GM18858 (cell line): ENCODE measurements at regions not wholly inside any gene's neighbourhood (a gene's known extent, or its start where the extent isn't known, plus 50 kb on each side); places are given as distances from the start of the nearest gene placed in this dataset.

Source experiments
- ATAC-seq: cut with Tn5 transposase; IDR thresholded peaks from one replicate; pipeline ENCODE4 v1.9.1; 2021; ENCODE audit not compliant: unreplicated experiment

- no peak for ATAC-seq
These were observed 418.9 kb upstream of the CPEB2 start for GRCh38 chr4:14583331-14583730.

GRCh38 chr4:14583752-14584151 is 418.5 kb upstream of the CPEB2 start:
- ATAC-seq = no peak

DNA sequence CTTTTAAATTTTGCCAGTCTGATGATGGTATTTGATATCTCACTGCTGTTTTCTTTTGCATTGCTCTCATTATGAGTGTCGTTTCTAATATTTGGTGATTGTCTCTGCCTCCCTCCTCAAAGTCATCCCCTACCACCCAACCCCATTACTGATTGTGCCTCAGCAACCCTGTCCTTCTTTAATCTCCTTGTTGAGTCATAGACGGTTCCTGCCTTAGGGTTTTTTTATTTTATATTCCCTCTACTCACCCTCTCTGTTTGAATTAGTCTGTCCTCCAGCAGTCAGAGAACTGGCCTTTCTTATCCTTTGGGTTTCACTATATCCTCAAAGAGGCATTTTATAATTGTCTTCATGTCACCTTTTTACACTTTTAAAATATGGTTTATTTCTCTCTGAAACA is 409.3 kb upstream of the CPEB2 start:
- ATAC-seq = no peak

- ATAC-seq = no peak
These were observed 406.3 kb upstream of the CPEB2 start for GRCh38 chr4:14596028-14596427.

DNA sequence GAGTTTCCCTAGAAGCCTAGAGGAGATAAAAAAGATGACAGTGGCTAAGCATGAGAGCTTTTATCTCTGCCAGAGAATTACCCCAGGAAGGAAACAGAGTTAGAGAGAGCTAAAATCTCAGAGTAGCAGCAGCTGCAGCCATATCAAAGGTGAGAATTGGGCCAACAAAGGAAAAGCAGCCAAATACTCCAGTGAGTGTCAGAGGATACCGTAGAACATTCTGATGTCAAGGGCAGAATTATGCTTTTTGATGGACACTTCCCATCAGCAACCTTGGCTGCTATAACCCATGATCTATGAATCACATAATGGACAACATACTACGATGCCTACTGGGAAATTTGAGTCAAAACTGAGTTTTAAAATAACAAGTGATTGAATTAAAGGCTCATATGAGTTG is 405.8 kb upstream of the CPEB2 start:
- no peak for ATAC-seq

- no peak for ATAC-seq
These were observed 405.4 kb upstream of the CPEB2 start for GRCh38 chr4:14596904-14597303.

DNA sequence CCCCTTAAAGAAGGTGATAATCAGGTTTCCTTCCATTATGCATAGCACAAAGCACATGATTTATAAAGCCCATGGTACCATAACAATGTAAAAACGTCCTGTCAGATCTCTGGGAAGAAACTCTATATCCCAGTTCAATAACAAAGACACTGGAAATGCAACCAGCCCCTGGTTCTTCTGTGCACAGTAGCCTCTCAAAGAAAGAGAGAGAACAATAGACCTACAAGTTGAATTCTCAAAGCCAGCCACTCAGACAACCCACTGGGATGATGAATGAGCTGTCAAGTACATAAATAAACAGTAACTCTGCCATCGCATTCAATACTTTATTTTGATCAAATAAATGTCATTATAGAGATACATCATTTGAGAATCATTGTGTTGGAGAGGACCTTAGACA is 400.1 kb upstream of the CPEB2 start:
- ATAC-seq = no peak

DNA sequence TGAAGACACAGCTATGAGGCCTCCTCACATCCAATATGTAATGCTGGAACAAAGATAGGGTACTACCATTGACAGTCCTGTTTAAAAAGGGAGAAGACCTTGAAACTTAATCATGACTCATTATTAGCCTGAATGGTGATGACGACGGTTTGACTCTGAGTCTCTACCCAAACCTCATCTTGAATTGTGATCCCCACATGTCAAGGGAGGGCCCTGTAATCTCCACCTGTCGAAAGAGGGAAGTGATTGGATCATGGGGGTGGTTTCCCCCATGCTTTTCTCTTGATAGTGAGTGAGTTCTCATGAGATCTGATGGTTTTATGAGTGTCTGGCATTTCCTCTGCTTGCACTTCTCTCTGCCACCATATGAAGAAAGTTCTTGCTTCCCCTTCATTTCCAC is 395.3 kb upstream of the CPEB2 start:
- no peak for ATAC-seq

GRCh38 chr4:14607578-14607977 is 394.7 kb upstream of the CPEB2 start:
- ATAC-seq = no peak

- ATAC-seq = no peak
These were observed 393.7 kb upstream of the CPEB2 start for GRCh38 chr4:14608630-14609029.

- no peak for ATAC-seq
These were observed 387.4 kb upstream of the CPEB2 start for GRCh38 chr4:14614840-14615239.

DNA sequence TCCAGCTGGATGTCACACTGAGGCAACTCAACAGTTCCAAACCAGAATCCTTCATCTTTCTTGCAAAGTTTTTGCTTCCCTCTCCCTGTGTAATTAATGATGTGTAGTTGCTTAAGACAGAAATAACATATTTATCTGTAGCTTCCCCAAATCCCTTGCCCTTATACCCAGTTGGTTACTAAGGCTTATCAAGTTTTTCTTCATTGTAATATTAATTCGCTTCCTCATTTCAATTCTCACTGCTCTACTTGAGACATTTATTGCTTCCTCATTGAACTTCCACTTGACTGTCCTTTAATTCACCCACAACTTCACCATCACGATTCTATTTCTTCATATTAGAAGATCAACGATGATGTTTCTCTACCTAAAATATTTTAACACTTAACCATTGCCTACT is 386.6 kb upstream of the CPEB2 start:
- ATAC-seq = no peak

DNA sequence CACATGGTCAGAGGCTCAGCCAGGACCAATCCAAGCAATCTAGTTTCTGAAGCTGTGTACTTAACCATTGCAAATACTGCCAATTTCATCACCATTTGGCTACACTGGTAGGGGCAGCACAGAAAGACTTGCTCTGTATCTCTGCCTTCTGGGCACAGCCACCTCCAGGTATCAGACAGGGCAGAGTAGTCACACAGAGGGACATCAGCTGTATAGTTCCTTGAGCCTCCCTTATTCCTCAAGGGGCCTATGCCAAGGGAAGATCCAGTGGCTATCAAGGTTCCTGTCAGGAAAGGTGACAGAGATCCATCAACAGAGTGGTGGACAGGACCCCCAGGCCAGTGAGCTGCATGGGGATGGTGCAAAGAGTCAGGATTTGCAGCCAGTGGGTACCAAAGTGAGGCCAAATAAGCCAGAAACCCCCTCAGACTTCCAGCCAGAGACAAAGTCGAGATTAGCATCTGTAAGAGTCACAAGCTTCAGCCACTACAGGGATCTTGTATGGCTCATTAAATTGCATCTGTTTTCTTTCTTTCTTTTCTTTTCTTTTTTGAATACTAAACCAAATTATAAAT is 381.6 kb upstream of the CPEB2 start:
- no peak for ATAC-seq

- ATAC-seq = no peak
These were observed 380.4 kb upstream of the CPEB2 start for GRCh38 chr4:14621731-14622463.

DNA sequence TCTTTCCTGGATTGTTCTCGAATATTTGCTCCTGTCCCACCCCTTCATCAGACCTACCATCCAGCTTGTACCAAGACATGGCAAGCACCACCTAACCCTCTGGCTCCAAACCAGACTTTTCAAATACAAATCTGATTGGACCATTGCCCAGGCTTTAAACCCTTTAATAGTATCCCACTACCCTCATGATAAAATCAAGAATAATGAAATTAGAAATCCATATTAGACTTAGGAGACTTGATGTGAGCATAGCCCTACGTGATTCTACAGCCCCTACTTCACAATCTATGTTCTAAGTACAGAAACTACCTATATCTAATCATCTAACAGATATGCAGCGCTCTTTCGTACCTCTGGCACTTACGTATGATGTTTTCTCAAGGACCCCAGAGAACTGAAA is 375.2 kb upstream of the CPEB2 start:
- no peak for ATAC-seq

DNA sequence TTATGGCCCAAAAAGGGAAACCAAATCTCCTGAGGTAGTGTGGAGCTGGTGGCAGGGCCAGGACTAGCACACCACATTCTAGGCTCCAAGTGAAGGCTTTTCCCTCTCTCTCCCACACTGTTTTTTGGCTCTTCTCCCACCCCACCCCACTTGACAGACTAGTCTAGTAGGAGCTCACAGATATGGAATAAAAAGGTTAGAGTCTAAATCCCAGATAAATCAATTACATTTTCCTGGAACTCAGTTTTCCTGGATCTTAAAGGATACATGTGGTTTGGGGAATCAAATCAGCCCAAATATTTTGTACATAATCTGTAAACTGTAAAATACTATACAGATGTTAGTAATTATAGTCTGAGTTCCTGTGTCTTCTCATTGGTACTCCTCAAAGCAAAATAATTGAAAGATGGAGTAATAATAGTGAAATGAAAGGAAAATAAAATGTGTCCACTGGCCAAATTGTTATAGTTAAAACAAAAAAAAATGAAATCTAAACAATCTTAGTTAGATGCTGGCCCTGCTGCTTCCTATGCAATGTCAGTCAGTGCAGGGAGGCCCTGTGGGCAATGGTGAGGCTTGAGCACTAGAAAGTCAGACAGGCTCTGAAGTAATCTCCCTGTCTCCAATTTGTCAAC is 370.4 kb upstream of the CPEB2 start:
- no peak for ATAC-seq

DNA sequence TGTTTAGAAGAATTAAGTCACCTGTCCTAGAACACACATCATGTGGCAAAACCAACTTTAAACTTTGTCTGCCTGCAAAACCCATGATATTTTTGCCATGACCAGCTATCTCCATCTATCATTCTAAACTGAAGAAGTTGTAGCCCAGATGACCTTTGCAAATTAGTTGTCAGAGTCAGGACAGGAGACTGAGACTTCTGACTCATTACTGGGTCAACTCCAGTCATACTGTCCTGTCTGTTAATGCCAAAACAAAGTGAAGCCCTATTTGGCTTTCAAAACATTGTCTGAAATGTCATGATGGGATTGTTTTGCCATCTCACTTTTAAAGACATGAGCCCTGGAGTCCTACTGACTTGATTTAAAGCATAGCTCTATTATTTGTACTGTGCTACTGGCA is 365.7 kb upstream of the CPEB2 start:
- no peak for ATAC-seq

- no peak for ATAC-seq
These were observed 361.8 kb upstream of the CPEB2 start for GRCh38 chr4:14640476-14640875.

DNA sequence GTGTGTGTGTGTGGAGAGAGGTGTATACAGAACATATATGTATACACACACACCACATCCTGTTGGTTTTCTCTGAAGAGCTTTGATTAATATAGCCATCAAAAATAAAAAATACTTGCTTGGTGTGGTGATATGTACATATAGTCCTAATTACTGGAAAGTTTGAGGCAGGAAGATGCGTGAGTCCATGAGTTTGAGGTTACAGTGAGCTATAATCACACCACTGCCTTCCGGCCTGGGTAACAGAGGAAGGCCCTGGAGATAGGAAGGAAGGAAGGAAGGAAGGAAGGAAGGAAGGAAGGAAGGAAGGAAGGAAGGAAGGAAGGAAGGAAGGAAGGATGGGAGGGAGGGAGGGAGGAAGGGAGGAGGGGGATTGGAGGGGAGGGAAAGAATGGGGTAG is 360.4 kb upstream of the CPEB2 start:
- no peak for ATAC-seq

- no peak for ATAC-seq
These were observed 357.6 kb upstream of the CPEB2 start for GRCh38 chr4:14644580-14645282.

DNA sequence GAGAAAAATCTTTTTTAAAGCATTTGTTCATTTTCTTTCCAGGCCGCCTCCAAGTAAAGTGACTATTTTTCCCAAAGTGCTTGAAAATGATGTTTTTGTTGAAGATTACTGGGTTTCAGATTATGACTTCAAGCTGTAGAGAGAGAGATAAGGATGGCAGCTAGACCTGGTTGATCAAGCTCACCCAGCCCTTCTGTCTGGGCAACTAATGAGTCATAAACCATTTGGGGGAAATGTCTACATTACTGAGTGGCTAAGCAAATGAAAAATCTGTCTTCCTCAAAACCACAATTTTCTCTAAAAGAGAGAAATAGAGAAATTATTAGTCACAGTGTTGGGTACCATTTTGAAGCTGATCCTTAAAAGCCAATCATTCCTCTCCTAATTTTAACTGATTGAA is 355.4 kb upstream of the CPEB2 start:
- ATAC-seq = no peak

DNA sequence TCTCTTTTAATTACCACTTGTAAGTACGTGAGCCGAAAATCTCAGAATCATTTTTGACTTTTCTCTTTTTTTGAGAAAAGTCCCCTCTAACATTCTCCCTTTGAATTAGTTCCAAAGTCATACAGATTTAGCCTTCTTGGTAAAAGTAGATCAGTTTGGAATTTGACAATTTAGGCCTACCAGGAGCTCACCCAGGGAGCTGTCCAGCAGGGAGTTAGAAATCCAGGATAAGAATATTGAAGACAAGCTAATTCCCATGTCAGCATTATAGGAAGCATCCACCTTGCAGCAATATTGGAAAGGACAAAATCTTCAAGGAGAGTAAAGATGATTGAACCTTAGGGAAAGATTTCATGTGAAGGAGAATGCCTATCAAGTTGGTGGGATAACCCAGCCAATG is 352.2 kb upstream of the CPEB2 start:
- ATAC-seq = no peak
